Stimulated activated CD8-positive, alpha-beta memory T cell treated with anti-CD3 and anti-CD28 coated beads, Interleukin-4, amount 100 ng/mL, for 4 hours (primary cell): ENCODE measurements at regions not wholly inside any gene's neighbourhood (a gene's known extent, or its start where the extent isn't known, plus 50 kb on each side); places are given as distances from the start of the nearest gene placed in this dataset.

Experiments
- DNase-seq, 2 donors: peaks; one replicate each; pipeline ENCODE4 v3.0.0-alpha.2; 2020; ENCODE audit warnings: low read depth in 2 of 2, low spot score in 1 of 2

- DNase-seq: no peak
Measured at GRCh38 chrX:110430293-110431076, 71.8 kb downstream of the RTL9 start.

GRCh38 chrX:110432091-110432905 lies 73.7 kb downstream of the RTL9 start:
- DNase-seq: no peak

DNA sequence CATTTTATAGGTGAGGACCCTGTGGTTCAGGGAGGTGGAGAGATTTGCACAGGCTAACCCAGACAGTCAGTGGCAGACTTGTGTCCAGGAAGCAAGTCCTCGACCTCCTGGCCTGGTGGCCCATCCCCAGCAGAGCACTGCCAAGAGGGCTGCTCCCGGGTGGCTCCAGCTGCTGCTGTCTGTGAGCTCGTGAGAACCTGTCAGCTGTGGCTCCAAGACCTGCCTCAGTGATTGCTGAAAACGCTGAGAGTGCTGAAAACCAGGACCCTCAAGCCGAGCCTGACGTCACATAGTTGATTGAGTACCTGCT lies 74.2 kb downstream of the RTL9 start:
- no peak for DNase-seq

GRCh38 chrX:110435196-110435595 lies 76.5 kb downstream of the RTL9 start:
- no peak for DNase-seq

DNA sequence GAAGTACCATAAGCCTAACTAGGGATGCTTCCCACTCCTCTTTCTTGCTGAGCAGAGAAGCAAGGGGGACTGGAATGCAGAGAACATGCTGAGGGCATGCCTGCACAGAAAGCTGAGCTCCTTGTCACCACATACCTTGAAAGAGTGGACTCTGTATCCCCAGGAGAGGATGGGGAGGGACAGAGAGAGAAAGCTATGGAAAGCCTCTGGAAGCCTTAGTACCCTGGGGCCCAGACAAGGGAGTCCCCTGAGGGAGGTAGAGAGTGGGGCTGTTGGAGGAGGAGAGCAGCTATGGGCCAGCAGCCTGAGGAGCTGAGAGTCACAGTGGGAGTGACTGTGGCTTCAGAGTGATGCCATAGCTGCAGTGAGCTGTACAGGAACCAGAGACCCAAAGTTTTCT lies 77.9 kb downstream of the RTL9 start:
- no peak for DNase-seq

GRCh38 chrX:110437686-110438085 lies 79.0 kb downstream of the RTL9 start:
- no peak for DNase-seq

DNA sequence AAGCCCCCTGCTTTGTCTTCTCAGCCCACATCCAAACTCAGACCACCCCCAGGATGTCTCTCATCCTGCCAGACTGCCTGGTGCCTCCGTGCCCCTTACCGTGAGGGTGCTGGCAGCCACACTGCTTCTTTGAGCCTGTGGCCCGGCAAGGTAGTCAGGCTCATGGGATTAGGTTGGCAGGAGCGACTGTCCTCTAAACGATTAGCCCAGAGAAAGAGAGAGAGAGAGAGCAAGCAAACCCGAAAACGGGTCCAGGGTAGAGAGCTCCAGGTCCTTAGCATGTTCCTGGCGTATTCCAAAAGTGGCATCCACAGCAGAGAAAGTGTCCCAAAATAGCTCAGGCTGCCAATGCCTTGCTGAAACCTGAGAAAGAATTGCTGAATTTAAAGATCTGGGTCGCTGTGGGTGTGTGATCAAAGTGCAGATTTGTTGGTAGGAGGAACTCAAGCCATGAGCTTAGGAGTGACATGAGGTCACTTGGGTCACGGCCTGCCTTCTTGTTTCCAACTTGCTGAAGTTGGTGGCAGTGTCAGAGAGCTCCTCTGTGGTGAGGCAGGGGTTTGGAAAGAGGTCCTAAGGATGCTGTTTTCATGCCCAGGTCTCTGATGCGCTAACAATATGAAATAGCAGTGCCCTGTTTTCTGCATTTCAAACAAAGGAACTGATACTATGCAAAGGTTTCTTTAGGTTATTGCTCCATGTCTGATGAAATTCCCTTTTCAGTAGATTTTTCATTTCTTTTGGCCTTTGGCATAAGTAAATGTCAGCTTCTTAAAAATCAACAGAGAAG lies 81.6 kb downstream of the RTL9 start:
- no peak for DNase-seq

GRCh38 chrX:110442635-110443034 lies 84.0 kb downstream of the RTL9 start:
- no peak for DNase-seq

DNA sequence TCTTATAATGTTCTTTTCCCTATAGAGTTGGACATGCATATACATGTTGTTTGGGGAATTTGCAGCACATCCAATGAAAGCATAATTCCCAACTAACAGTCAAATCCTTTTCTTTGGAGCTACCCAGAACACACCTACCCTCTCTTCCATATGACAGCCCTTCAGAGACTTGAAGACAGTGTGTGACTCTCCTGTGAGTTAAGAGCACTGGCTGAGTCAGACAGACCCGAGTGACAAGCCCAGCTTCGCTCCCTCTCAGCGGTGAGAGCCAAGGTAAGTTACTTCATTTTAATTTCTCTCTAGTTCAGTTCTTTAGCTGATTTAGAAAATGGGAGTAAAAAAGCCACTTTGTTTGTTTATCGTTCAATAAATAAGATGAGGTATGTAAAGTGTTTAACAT lies 86.3 kb downstream of the RTL9 start:
- DNase-seq: no peak

DNA sequence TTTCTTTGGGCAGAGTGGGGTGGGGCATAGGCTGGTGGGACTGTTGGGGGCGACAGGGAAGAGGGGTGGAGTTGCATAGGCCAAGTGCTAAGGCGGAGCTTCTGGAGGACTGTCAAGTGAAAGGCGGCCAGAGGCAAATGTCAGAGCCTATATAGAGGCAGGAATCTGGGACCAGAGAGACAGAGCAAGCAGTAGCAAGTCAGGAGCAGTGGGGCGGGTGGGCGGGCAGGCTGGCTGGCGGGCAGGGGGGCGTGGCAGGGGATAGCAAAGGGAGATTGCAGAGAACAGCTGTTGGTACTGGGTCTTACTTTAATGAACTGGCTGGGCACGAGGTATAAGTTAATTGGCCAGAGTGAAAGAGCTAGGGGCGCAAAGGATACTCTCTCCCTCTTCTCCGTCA lies 89.8 kb downstream of the RTL9 start:
- DNase-seq: no peak

DNA sequence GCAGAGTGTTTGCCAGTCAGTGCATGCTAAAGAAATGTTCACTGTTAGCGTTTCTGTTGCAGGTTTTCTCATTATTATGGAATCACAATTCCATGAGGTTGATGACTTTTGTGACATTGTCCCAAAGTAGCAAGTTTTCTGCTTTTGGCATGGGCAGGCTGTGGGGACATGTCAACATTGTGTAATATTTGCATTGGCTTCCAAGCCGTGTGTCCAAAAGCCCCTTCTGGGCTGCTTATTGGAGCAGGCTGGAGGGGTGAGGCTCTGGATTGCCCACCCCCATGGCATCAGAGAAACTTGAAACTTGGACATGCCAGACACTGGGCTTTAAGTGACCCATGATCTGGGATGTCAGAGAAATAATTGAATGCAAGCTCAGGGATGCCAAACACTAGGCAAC lies 90.7 kb downstream of the RTL9 start:
- DNase-seq: no peak

GRCh38 chrX:110450050-110450449 lies 91.4 kb downstream of the RTL9 start:
- DNase-seq: no peak

- no peak for DNase-seq
Measured at GRCh38 chrX:110454336-110454735, 95.7 kb downstream of the RTL9 start.

DNA sequence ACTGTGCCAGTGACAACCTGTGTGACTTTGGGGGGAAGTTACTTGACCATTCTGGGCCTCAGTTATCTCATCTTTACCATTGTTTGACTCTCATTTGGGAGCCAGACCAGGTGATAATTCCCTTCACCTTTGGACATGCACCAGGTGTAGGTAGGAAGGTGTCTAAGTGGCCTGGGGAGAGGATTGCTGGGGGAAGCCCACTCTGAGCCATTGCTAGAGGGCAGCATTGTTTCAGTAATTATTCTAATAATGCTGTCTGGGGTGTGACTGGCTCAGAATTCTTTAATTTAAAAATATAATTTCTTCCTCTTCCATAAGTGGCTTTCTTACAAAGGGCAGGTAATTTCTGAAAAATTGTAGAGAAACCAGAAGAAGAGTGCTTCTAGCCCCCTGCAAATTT lies 104.3 kb downstream of the RTL9 start:
- no peak for DNase-seq

DNA sequence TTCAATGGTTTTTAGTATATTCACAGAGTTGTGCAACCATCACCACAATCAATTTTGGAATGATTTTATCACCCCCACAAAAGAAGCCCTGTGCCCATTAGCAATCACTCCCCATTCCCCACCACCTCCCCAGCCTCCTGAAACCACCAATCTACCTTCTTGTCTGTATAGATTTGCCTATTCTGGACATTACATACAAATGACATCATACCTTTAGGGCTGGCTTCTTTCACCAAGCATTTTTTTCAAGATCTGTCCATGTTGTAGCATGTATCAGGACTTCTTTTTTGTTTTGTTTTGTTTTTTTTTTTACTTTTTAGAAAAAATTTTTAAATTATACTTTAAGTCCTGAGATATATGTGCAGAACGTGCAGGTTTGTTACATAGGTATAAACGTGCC lies 108.1 kb downstream of the RTL9 start:
- DNase-seq: no peak

- DNase-seq: no peak
Measured at GRCh38 chrX:110472265-110472664, 113.6 kb downstream of the RTL9 start.

DNA sequence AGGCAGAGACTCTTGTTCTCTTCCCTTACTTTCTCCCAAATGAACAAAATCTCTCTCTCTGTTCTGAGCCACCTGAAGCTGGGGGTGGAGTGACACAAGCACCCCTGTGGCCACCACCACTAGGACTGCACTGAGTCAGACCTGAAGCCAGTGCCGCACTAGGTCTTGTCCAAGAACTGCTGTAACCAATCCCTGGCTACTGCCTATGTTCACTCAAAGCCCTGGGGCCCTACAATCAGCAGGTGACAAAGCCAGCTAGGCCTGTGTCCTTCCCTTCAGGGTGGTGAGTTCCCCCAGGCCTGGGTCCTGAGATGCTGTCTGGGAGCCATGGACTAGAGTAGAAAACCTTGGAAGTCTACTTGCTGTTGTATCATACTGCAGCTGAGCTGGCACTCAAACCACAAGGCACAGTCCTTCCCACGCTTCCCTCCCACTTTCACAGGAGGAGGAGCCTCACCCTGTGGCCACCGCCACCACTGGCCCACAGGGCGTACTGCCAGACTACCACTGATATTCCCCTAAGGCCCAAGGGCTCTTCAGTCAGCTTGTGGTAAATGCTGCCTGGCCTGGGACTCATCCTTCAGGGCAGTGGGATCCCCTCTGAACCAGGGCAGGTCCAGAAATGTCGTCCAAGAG lies 119.1 kb downstream of the RTL9 start:
- no peak for DNase-seq

DNA sequence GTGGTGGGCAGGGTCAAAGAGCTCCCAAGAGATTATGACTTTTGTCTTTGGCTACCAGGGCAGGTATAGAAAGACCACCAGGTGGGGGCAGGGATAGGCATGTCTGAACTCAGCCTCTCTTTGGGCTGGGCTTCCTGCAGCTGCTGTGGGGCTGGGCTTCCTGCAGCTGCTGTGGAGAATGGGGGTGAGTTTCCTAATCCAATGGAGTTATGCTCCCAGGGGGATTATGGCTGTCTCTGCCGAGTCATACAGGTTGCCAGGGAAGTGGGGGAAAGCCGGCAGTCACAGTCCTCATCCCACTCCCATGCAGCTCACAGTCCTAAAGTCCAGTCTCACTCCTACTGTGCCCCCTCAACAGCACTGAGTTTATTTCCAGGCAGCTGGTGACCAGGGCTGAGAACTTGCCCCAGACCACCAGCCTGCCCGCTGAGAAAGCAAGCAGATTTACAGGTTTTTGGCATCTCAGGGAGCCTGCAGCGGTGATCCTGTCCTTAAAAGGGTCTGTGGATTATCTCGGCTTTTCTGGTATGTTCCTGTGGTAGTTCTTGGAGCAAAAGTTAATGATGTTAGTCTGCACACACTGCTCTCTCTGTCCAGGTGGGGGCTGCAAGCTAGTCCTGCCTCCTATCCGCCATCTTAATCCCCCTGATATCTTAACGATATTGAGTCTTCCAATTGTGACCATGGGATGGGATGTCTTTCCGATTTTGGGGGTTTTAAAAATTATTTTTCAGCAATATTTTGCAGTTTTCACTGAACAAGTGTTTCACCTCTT lies 133.4 kb downstream of the RTL9 start:
- no peak for DNase-seq

DNA sequence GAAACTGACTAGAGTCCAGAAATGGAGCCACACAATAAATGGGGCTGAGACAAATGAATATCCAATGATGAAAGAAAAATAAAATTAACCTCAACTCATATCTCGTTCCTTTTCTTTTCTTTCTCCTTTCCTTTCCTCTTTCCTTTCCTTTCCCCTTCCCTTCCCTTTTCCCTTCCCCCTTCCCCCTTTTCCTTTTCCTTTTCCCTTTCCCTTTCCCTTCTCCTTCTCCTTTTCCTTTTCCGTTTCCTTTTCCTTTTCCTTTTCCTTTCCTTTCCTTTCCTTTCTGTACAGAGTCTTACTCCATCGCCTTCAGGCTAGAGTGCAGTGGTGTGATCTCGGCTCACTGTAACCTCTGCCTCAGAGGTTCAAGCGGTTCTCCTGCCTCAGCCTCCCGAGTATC lies 146.3 kb downstream of the RTL9 start:
- no peak for DNase-seq

DNA sequence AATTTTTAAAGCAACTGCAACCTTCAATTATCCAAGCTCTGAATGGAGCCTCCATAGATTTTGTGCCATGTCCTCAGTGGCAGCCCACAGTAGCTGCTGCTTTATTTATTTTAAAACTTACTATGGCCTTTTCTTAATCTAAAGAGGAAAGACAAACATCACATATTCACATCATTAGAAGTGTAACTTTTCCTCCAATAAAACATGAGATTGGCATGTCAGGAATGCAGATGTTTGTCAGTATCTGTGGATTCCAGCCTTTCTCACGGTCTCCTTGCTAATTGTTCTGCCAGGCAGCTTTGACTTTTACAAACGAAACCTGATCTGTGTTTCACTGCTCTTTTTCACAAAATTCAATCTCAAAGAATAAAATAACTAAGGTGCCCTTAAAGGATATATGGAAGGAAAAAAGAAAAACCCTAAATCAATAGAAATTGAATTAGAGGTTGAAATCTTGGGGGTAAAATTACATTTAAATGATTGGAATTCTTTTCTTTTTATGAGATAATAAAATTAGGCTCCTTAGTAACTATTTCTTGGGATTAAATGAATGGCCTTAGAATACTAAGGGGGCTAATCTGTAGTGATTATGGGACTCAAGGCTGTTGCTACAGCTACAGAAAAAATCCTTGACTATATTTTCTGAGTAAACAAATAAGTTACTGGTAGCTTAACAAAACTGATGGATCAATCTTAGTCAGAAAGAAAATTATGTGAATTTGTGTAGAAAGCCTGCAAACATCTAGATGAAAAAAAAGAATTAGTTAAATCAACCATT lies 151.3 kb downstream of the RTL9 start:
- no peak for DNase-seq
